HEK293T (cell line): ENCODE measurements at regions not wholly inside any gene's neighbourhood (a gene's known extent, or its start where the extent isn't known, plus 50 kb on each side); places are given as distances from the start of the nearest gene placed in this dataset.

Source experiments
- CTCF ChIA-PET: fragments of 350-600 bp; formaldehyde crosslinking; extraction: SDS; loops from one replicate; lab custom pipeline; 2021; ENCODE audit warnings: antibody characterized with exemption, inconsistent platforms; lab: Yijun Ruan, JAX
- POLR2A ChIA-PET: fragments of 350-600 bp; formaldehyde crosslinking; extraction: SDS; loops from one replicate; lab custom pipeline; 2020; ENCODE audit warnings: antibody characterized with exemption, inconsistent platforms; lab: Yijun Ruan, JAX
- DNase-seq: peaks from one replicate; pipeline ENCODE4 v3.0.0; 2012; ENCODE audit warnings: mixed read lengths; ENCODE audit errors: extremely low spot score
- ARNT ChIP-seq: fragments of 450-650 bp; IDR thresholded peaks from 2 replicates; pipeline ENCODE4 v1.6.1; 2017; ENCODE audit warnings: mild to moderate bottlenecking
- BHLHE40 ChIP-seq: fragments of 450-650 bp; IDR thresholded peaks from 2 replicates; pipeline ENCODE4 v1.6.1; 2016; ENCODE audit warnings: mild to moderate bottlenecking, moderate library complexity, borderline replicate concordance
- CTBP1 ChIP-seq: fragments of 450-650 bp; IDR thresholded peaks from 2 replicates; pipeline ENCODE4 v1.6.1; 2016; ENCODE audit warnings: borderline replicate concordance
- ELF4 ChIP-seq: fragments of 450-650 bp; IDR thresholded peaks from 2 replicates; pipeline ENCODE4 v1.6.1; 2017; ENCODE audit warnings: antibody characterized with exemption
- FOXA1 ChIP-seq: fragments of 450-650 bp; IDR thresholded peaks from 2 replicates; pipeline ENCODE4 v1.6.1; 2016; ENCODE audit warnings: mild to moderate bottlenecking
- FOXK2 ChIP-seq: fragments of 450-650 bp; IDR thresholded peaks from 2 replicates; pipeline ENCODE4 v1.6.1; 2016; ENCODE audit warnings: mild to moderate bottlenecking
- FOXM1 ChIP-seq: fragments of 450-650 bp; IDR thresholded peaks from 2 replicates; pipeline ENCODE4 v1.6.1; 2017; ENCODE audit warnings: mild to moderate bottlenecking, borderline replicate concordance
- HDGF ChIP-seq: fragments of 450-650 bp; IDR thresholded peaks from 2 replicates; pipeline ENCODE4 v1.6.1; 2017; ENCODE audit warnings: antibody characterized with exemption, borderline replicate concordance
- L3MBTL2 ChIP-seq: fragments of 450-650 bp; conservative IDR thresholded peaks from 2 replicates; pipeline ENCODE4 v1.6.1; 2016; ENCODE audit warnings: mild to moderate bottlenecking
- LEF1 ChIP-seq: fragments of 450-650 bp; IDR thresholded peaks from 2 replicates; pipeline ENCODE4 v1.6.1; 2017; ENCODE audit warnings: mild to moderate bottlenecking, borderline replicate concordance
- NFRKB ChIP-seq: fragments of 450-650 bp; IDR thresholded peaks from 2 replicates; pipeline ENCODE4 v1.6.1; 2016; ENCODE audit warnings: mild to moderate bottlenecking, moderate library complexity
- SP1 ChIP-seq: fragments of 450-650 bp; IDR thresholded peaks from 2 replicates; pipeline ENCODE4 v1.6.1; 2017
- SUZ12 ChIP-seq: fragments of 450-650 bp; IDR thresholded peaks from 2 replicates; pipeline ENCODE4 v1.6.1; 2016; ENCODE audit warnings: mild to moderate bottlenecking
- TARDBP ChIP-seq: fragments of 450-650 bp; IDR thresholded peaks from 2 replicates; pipeline ENCODE4 v1.6.1; 2016
- ZNF384 ChIP-seq: fragments of 450-650 bp; IDR thresholded peaks from 2 replicates; pipeline ENCODE4 v1.6.1; 2016
- TF ChIP-seq, protein P1 (sequence below): fragments of 450-650 bp; IDR thresholded peaks from 2 replicates; pipeline ENCODE4 v1.6.1; 2016

DNA sequence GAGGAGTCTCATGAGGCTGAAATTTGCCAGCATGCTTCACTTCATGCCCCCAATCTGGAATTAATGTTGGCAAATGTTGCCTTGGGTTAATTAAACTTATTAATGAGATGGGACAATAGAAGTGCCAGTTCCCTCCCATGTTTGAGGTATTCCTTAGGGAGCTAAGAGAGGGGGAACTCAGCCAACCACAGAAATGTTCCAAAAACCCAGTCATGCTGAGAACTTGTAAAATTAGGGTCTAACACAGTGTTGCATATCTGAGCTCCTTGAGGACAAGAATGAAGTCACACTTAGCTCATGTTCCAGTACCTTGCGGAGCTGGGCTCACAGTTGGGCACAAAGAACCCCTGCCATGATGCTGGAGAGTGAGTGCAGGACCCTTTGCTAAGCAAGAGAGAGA, 89.4 kb downstream of the OAT start:
- ChIA-PET POLR2A (no interaction called here), CTCF (no interaction called here)
- DNase-seq, result no peak
- no peak for TF ChIP-seq TARDBP
- no peak for TF ChIP-seq BHLHE40
- no peak for TF ChIP-seq L3MBTL2
- no peak for TF ChIP-seq ELF4
- no peak for TF ChIP-seq FOXA1
- TF ChIP-seq SP1, result no peak
- TF ChIP-seq SUZ12, result no peak
- TF ChIP-seq, protein P1, sequence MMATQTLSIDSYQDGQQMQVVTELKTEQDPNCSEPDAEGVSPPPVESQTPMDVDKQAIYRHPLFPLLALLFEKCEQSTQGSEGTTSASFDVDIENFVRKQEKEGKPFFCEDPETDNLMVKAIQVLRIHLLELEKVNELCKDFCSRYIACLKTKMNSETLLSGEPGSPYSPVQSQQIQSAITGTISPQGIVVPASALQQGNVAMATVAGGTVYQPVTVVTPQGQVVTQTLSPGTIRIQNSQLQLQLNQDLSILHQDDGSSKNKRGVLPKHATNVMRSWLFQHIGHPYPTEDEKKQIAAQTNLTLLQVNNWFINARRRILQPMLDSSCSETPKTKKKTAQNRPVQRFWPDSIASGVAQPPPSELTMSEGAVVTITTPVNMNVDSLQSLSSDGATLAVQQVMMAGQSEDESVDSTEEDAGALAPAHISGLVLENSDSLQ, result no peak
- no peak for TF ChIP-seq FOXK2
- no peak for TF ChIP-seq LEF1
- no peak for TF ChIP-seq FOXM1
- TF ChIP-seq ZNF384, result no peak
- TF ChIP-seq ARNT, result no peak
- TF ChIP-seq CTBP1, result no peak
- TF ChIP-seq NFRKB, result no peak
- TF ChIP-seq HDGF, result no peak

DNA sequence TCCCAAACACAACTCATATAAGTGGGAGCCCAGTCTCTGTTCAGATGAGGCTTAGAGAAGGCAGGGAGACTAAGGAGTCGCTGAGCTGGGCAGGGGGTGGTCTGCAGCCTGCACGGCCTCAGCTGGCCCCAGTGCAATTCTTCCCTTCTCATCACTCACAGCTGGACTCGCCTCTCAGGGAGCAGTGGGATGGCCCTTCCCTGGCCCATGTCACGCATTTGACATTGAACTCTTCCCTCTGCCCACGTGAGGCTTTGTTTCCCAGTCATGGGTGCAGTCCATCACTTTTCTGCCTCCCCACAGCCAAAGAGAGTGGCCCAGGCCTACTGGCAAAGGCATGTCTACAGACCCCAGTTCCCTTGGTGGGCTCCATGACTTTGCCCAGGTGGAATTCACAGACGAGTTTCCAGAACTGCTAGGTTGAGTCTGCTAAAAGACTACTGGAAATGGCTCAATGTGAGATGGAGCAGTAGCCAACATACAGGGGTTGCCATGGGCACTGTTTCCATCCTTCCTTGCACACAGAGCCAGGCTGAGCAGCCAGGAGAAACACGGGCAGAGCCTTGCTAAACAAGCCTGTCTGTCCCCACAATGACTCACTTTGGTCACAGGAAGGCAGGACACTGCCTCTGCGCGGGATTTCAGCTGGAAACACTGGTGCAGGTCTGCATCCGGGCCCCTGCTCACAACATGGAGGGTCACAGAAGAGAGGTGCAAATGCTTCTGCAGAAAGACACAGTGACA, 90.1 kb downstream of the OAT start:
- ChIA-PET CTCF (no interaction called here), POLR2A (no interaction called here)
- DNase-seq, result no peak

DNA sequence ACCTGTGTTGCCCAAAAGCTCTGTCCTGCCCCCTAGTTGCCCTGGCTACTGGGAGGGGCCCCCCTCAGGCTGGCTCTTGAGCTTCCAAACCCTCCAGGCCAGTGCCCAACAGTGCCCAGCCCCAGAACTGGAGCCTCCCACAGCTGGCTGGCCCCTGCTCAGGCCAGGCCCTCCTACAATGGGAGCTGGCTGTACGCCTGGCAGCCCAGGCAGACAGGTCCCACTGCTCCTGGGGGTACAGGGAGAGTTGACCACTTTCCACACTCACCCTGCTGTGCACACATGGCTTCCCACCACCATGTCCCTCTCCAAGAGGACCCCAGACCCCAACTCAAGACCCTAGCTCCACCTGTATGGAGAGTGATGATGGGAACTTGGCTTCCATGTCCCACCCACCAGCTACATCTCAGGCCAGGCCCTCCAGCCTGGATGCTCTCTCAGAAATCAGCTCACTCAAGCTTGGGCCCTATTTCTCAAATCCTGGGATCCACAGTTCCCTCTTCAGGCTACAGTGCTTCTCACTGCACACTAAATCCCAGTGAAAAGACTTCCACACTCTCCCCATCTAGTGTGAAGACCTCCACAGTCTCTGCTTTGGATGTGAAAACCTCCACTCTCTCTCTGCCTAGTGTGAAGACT, 92.6 kb downstream of the OAT start:
- POLR2A ChIA-PET, result no interaction called here

More for the DNA sequence above, 90.1 kb downstream of the OAT start:
- TF ChIP-seq, protein P1, result no peak
- no peak for TF ChIP-seq HDGF
- no peak for TF ChIP-seq FOXK2
- TF ChIP-seq CTBP1, result no peak
- no peak for TF ChIP-seq ELF4
- no peak for TF ChIP-seq LEF1
- no peak for TF ChIP-seq ZNF384
- no peak for TF ChIP-seq FOXM1
- TF ChIP-seq FOXA1, result no peak
- no peak for TF ChIP-seq NFRKB
- no peak for TF ChIP-seq SUZ12

DNA sequence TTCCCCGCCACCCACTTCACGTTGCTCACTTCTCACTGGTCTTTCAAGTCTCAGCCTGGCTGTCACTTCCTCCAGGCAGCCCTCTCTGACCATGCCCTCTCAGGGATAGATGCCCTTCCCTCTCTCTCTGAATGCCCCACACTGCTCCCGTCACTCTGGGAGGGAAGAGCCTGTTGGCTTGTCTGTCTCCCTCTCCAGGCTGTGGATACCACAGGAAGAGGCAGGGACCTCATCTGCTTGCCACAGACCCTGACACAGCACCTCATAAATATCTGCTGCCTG, 93.1 kb downstream of the OAT start:
- ChIA-PET POLR2A (no interaction called here), CTCF (no interaction called here)
- no peak for TF ChIP-seq HDGF
- TF ChIP-seq TARDBP, result no peak
- TF ChIP-seq SUZ12, result no peak
- TF ChIP-seq FOXM1, result no peak
- TF ChIP-seq L3MBTL2, result no peak
- no peak for TF ChIP-seq LEF1
- no peak for TF ChIP-seq ELF4
- TF ChIP-seq ARNT, result no peak
- TF ChIP-seq ZNF384, result no peak
- no peak for TF ChIP-seq CTBP1
- TF ChIP-seq FOXA1, result no peak
- no peak for TF ChIP-seq FOXK2
- TF ChIP-seq NFRKB, result no peak
- TF ChIP-seq, protein P1, result no peak
- no peak for TF ChIP-seq BHLHE40
- TF ChIP-seq SP1, result no peak
- DNase-seq, result no peak

More for the DNA sequence above, 92.6 kb downstream of the OAT start:
- DNase-seq, result no peak
- TF ChIP-seq FOXM1, result no peak
- no peak for TF ChIP-seq TARDBP
- TF ChIP-seq LEF1, result no peak
- TF ChIP-seq SP1, result no peak
- TF ChIP-seq, protein P1, result no peak
- no peak for TF ChIP-seq L3MBTL2
- no peak for TF ChIP-seq ARNT
- TF ChIP-seq HDGF, result no peak
- TF ChIP-seq NFRKB, result no peak
- CTCF ChIA-PET, result interaction anchor here (1.2 kb wide), 1 partner anchor 9 kb away, joined by 3 read pairs; no protein-coding TSS in a partner anchor

DNA sequence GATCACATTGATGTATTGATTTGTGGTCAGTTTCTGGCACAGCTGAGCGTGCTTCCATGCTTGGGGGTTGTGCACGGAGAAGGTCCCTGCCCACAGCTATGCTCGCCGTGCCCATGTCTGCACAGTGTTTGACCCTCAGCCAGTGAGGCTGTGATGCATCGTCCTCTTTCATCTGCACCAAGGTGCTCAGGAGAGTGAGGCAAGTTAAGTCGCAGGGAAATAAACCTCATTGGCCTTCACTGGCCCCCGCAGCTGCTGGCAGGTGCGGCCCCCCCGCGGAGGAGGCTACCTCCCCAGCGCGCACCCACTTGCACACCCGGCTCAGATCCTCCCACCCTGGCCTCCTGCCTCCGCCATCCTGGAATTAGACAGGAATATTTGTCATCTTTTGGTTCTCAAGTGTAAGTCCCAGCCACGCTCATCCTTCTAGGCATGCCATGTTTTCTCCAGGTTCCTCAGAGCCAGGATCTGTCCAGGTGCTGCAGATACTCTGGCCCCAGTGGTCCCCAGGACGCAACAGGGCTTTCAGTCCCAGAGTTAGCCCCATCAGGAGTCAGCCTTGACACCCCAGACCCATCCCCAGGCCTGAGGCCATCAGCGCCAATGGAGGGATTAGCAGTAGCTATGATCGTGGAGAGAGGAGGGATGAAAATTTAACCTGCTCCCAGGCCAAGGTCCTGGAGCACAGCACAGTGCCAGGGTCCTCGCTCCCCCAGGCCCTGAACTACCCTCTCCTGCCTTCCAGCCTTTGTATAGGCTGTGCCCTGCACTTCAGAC, 93.7 kb downstream of the OAT start:
- ChIA-PET CTCF (no interaction called here), POLR2A (no interaction called here)
- TF ChIP-seq FOXK2 (no peak), FOXA1 (no peak), ARNT (no peak)
- DNase-seq, result no peak
